ENCODE measurements at regions not wholly inside any gene's neighbourhood (a gene's known extent, or its start where the extent isn't known, plus 50 kb on each side); places are given as distances from the start of the nearest gene placed in this dataset.
"Not testable (repeated sequence)": the region's sequence is repeated elsewhere in the genome, so short reads cannot be mapped to it uniquely, and the experiment has no call there.

- intact Hi-C loops (cut with DNase I; ENCODE audit: low total_unique reads): no loop called here
- in situ Hi-C loops (cut with MboI; ENCODE audit: low sequenced_read_pairs in 4 of 4): no loop called here
- ATAC-seq: no peak
- no peaks in the 10 kb centered on the region for H3K36me3 ChIP-seq
- no peak for TF ChIP-seq CTCF (IDR thresholded peaks at IDR 0.05 in 4 of 5, conservative IDR thresholded peaks at IDR 0.05 in 1 of 5)
- TF ChIP-seq POLR2A (IDR thresholded peaks at IDR 0.05): no peak
- no peaks in the 10 kb centered on the region for H3K9me3 ChIP-seq
- no peaks in the 10 kb centered on the region for H3K4me1 ChIP-seq
- no peaks in the 10 kb centered on the region for H3K27me3 ChIP-seq
- H3K4me3 ChIP-seq: no peak overlapping the region
- H3K27ac ChIP-seq: no peak overlapping the region
- no peak for DNase-seq
Observed at GRCh38 chr3:39644176-39644575, 165.2 kb upstream of the MYRIP start.

GRCh38 chr3:39651256-39651655 lies 158.2 kb upstream of the MYRIP start:
- H3K27me3 ChIP-seq; in situ Hi-C loops (cut with MboI; ENCODE audit: low sequenced_read_pairs in 4 of 4): not testable (repeated sequence)

GRCh38 chr3:39651993-39652739 lies 157.2 kb upstream of the MYRIP start:
- Histone ChIP-seq H3K27me3 (no peaks in the 10 kb centered on the region), H3K4me3 (no peak overlapping the region), H3K36me3 (no peaks in the 10 kb centered on the region), H3K27ac (no peak overlapping the region), H3K9me3 (no peaks in the 10 kb centered on the region), H3K4me1 (no peaks in the 10 kb centered on the region)
- intact Hi-C loops (cut with DNase I; ENCODE audit: low total_unique reads) (no loop called here), in situ Hi-C loops (cut with MboI; ENCODE audit: low sequenced_read_pairs in 4 of 4) (no loop called here)
- DNase-seq: no peak
- TF ChIP-seq CTCF (IDR thresholded peaks at IDR 0.05 in 4 of 5, conservative IDR thresholded peaks at IDR 0.05 in 1 of 5): no peak
- no peak for TF ChIP-seq POLR2A (IDR thresholded peaks at IDR 0.05)
- ATAC-seq: no peak

More at GRCh38 chr3:39651256-39651655, 158.2 kb upstream of the MYRIP start:
- H3K4me1 ChIP-seq; intact Hi-C loops (cut with DNase I; ENCODE audit: low total_unique reads); DNase-seq; ATAC-seq; H3K9me3 ChIP-seq; H3K36me3 ChIP-seq; H3K27ac ChIP-seq; H3K4me3 ChIP-seq: not testable (repeated sequence)

- H3K4me3 ChIP-seq; H3K36me3 ChIP-seq; H3K27me3 ChIP-seq; H3K4me1 ChIP-seq; DNase-seq; intact Hi-C loops (cut with DNase I; ENCODE audit: low total_unique reads); in situ Hi-C loops (cut with MboI; ENCODE audit: low sequenced_read_pairs in 4 of 4); H3K9me3 ChIP-seq; ATAC-seq; H3K27ac ChIP-seq: not testable (repeated sequence)
Observed at GRCh38 chr3:39655718-39656117, 153.7 kb upstream of the MYRIP start.

GRCh38 chr3:39657075-39657474 lies 152.3 kb upstream of the MYRIP start:
- Histone ChIP-seq H3K27me3 (no peaks in the 10 kb centered on the region), H3K27ac (no peak overlapping the region), H3K4me1 (no peaks in the 10 kb centered on the region), H3K4me3 (no peak overlapping the region), H3K36me3 (no peaks in the 10 kb centered on the region), H3K9me3 (no peaks in the 10 kb centered on the region)
- ATAC-seq: no peak
- in situ Hi-C loops (cut with MboI; ENCODE audit: low sequenced_read_pairs in 4 of 4): no loop called here
- intact Hi-C loops (cut with DNase I; ENCODE audit: low total_unique reads): no loop called here
- TF ChIP-seq POLR2A (IDR thresholded peaks at IDR 0.05) (no peak), CTCF (IDR thresholded peaks at IDR 0.05 in 4 of 5, conservative IDR thresholded peaks at IDR 0.05 in 1 of 5) (no peak)
- DNase-seq: no peak

- no peaks in the 10 kb centered on the region for H3K36me3 ChIP-seq
- H3K9me3 ChIP-seq: no peaks in the 10 kb centered on the region
- H3K27ac ChIP-seq: no peak overlapping the region
- TF ChIP-seq POLR2A (IDR thresholded peaks at IDR 0.05) (no peak), CTCF (IDR thresholded peaks at IDR 0.05 in 4 of 5, conservative IDR thresholded peaks at IDR 0.05 in 1 of 5) (no peak)
- ATAC-seq: no peak
- intact Hi-C loops (cut with DNase I; ENCODE audit: low total_unique reads) (no loop called here), in situ Hi-C loops (cut with MboI; ENCODE audit: low sequenced_read_pairs in 4 of 4) (no loop called here)
- H3K4me3 ChIP-seq: no peak overlapping the region
- no peak for DNase-seq
- no peaks in the 10 kb centered on the region for H3K27me3 ChIP-seq
- H3K4me1 ChIP-seq: no peaks in the 10 kb centered on the region
Observed at GRCh38 chr3:39657775-39658174, 151.6 kb upstream of the MYRIP start.

All from gastrocnemius medialis (tissue), 4 donors.